DMS 273 (cell line): ENCODE measurements at regions not wholly inside any gene's neighbourhood (a gene's known extent, or its start where the extent isn't known, plus 50 kb on each side); places are given as distances from the start of the nearest gene placed in this dataset.
A peak's percentile ranks its signal among the peaks of the same experiment; 100 is the strongest.

ENCODE experiments used
- DNase-seq: peaks from one replicate; lab custom pipeline; 2025; ENCODE audit not compliant: unreplicated experiment; lab: John Stamatoyannopoulos, UW

GRCh38 chr21:23003951-23004350 lies 2005.7 kb downstream of the NCAM2 start:
- no peak for DNase-seq

GRCh38 chr21:23008601-23009202 lies 2010.5 kb downstream of the NCAM2 start:
- no peak for DNase-seq

DNA sequence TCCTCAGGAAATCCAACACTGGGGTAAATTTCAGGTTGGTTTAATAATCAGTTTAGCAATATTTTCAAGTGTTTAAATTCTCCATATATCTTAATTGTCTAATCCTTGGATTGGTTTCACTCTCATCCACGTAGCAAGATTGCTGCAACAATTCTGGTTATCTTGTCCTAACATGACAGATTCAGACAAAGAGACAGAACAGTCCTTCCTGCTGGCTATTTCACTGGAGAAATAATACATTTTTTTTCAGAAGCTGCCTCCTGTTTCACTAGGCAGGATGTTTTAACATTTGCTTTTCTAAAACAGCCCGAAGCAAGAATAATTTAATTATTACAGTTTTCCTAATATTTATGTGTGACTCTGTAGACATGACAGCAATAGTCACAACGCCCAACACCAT lies 2011.2 kb downstream of the NCAM2 start:
- DNase-seq = no peak

- no peak for DNase-seq
Measured at GRCh38 chr21:23014021-23014420, 2015.8 kb downstream of the NCAM2 start.

- peak; percentile 49 for DNase-seq
Measured at GRCh38 chr21:23016617-23017016, 2018.4 kb downstream of the NCAM2 start.

- no peak for DNase-seq
Measured at GRCh38 chr21:23017989-23018388, 2019.8 kb downstream of the NCAM2 start.

GRCh38 chr21:23020969-23021368 lies 2022.8 kb downstream of the NCAM2 start:
- no peak for DNase-seq

DNA sequence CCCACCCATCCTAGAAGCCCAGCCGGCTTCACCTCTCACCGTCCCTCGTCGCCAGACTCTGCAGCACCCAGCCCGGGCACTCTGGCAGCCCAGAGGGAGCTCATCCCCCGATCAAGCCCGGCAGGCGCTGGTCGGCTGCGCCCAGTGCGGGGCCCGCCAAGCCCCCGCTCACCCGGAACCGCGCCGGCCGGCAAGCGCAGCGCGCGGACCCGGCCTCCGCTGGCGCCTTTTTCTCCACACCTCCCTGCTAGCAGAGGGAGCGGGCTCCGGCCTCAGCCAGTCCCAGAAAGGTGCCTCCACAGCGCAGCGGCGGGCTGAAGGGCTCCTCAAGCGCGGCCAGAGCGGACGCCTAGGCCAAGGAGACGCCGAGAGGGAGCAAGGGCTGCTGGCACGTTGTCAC lies 2023.3 kb downstream of the NCAM2 start:
- no peak for DNase-seq

DNA sequence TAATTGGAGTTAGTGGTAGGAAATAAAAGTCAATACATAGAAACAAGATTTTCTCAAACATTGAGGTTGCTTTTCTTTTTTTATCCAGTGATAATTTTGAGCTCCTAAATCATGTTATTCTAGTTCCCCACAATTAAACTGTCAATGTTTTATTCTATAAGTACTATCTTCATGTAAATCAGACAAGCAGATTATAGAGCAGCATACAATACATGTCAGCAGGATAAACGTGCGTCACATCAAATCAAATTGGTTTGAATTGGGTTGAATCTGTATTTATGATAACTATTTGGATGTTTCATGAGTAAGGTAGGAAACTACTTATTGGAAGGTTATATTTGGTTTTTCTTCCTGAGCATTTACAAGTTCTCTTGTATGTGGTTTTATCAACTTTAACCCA lies 2028.7 kb downstream of the NCAM2 start:
- no peak for DNase-seq

- no peak for DNase-seq
Measured at GRCh38 chr21:23039846-23040245, 2041.6 kb downstream of the NCAM2 start.

DNA sequence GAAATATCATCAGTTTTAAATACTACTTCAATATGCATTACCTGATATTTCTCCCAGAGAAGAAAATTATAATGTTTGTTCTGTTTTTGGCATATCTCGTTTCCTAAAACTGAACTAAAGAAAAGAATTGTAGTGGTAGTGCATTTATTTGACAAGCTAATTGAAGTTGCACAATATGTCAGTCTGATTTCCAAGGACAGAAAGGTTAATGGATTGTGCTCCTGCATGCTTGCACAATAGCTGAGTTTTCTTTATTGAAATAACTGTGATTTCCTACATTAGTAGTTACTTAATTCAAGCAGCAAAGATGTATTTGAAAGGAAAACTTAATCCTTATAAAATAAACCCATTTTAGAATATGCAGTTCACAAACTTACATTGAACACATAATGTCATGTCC lies 2047.7 kb downstream of the NCAM2 start:
- DNase-seq = no peak

GRCh38 chr21:23067672-23068071 lies 2069.5 kb downstream of the NCAM2 start:
- DNase-seq = no peak

DNA sequence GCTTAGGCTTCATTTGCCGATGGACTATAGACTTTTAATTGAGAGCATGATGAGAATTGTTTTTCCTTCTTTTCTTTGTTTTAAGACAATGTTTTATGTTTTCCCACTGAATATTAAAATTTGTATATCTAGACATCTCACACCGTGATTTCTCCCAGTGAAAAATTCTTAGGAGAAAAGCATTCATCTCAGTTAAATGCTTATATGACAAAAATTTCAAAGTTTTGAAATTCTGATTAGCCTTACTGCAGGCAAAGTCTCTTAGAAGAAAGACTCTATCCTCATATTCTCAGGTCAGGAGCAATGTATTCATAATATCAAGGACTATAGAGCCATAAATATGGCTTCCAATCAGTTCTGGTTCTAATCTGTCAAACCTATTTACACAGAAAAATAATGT lies 2085.0 kb downstream of the NCAM2 start:
- no peak for DNase-seq

DNA sequence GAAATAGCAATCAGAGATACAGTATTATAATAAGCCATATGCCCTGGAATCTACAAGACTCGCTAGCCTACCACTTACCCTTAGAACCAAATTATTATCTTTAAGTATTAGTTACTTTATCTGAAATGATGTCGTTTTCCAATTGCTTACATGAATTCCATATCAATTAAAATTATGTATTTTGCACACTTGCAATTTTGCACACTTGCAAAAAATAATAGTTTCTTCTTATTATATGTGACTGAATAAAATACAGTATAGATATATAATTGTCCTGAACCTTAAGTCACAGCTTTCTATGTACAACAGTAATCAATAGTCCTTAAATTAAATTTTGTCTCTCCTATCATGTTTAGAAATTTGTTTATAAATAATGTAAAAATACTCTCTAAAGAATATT lies 2095.1 kb downstream of the NCAM2 start:
- DNase-seq = no peak

- no peak for DNase-seq
Measured at GRCh38 chr21:23099185-23099584, 2101.0 kb downstream of the NCAM2 start.

DNA sequence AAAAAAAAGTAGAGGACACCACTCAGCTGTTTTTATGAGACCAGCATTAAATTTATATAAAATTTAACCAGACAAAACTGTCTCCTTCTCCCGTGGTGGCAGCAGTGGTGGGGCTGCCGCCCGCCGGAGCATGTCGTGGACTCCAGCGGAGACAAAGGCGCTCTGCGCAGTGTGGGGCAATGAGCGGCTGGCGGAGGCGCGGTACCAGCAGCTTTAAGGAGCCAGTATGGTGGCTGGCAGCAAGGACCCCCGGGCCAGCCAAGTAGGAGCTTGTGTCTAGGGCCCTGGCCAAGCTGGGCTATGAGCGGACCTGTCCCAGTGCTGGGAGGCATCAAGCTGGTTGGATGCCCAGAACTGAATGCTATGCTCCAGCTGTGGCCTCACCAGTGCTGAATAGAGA lies 2102.9 kb downstream of the NCAM2 start:
- DNase-seq = no peak

- no peak for DNase-seq
Measured at GRCh38 chr21:23108533-23108932, 2110.3 kb downstream of the NCAM2 start.

DNA sequence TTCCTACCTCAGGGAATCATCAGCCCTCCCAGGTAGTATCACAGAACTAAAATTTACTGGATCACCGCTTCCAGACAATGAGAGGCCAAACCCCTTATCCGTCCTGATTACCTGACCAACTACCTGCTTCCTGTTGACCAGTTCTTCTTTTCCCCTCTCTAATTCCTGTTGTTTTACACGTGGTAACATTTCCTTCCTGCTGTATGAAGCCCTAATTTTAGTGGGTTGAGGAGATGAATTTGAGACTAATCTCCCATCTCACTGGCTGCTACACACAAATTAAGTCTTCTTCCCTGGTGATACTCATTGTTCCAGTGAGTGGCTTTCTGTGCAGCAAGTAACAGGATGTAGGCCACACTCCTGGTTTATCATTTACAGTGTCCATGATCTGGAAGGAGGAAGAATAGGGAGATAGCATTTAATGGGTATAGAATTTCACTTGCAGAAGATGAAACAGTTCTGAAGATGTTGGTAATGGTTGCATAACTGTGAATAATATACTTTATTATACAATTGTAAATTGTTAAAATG lies 2112.9 kb downstream of the NCAM2 start:
- no peak for DNase-seq

DNA sequence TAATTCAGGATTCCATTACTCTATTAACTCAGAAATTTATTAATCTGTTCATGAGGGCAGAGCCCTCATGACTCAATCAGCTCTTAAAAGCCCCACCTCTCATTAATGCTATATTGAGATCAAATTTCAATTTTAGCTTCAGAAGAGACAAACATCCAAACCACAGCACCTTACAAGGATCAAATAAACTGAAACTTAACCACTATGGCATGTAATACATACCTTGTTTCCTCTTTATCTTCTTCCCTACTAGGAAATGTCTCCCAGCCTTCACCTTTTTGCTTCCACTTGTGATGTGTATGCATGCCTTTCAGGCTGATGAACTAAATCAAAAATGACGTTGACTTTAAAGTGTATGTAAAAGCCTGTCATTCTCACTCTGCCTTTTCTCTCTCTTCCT lies 2121.3 kb downstream of the NCAM2 start:
- DNase-seq = no peak

- no peak for DNase-seq
Measured at GRCh38 chr21:23127973-23128372, 2129.8 kb downstream of the NCAM2 start.

DNA sequence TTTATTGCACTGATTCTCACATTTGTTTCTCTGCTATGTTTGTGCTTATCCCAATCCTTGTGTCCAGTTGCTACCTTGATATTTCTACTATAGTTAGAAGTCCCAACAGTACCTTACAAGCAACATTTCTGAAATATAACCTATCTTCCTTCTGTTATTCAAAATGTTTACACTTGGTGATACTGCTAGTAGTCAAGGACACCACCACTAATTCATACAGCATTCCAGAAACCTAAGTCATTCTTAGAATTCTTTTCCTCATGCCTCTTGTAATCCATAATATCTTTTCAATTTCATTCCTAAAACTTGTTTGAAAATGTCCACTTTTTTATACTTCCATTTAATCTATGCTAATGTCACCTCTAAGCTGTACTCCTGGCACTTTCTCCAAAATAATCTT lies 2132.1 kb downstream of the NCAM2 start:
- DNase-seq = no peak

DNA sequence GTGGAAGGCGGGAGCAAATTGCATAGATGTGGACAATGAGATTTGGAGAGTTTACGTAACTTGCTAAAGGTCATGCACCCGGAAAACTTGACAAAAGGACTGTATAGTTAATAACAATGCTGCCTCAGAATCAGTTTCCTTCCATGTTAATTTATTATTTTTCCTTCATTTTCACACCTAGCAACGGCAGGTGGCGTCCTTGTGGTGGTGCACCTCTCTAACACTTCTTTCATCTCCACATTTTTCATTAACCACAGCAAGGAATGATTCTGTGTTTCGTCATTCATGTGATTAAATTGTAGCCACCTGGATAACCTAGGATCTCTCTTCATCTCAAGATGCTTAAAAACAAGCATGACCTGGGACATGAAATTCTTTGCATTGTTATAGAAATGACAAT lies 2133.0 kb downstream of the NCAM2 start:
- DNase-seq = peak; percentile 40

DNA sequence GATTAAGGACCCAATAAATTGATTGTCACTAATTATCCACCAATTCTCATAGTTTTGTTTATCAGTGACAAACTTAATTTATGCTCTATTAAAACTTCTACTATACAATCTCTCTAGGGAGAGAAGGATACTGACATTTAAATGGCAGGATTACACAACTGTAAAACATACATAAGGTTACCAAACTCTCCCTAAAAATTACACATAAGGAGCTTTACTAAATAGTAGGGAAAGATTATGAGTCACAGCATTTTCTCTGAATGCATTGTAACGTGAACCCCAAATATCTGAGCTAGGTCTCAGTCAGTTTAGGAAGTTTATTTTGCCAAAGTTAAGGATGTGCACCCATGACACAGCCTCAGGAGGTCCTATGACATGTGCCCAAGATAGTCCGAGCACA lies 2140.6 kb downstream of the NCAM2 start:
- no peak for DNase-seq
